ENCODE measurements at regions not wholly inside any gene's neighbourhood (a gene's known extent, or its start where the extent isn't known, plus 50 kb on each side); places are given as distances from the start of the nearest gene placed in this dataset.
"Not testable (repeated sequence)": the region's sequence is repeated elsewhere in the genome, so short reads cannot be mapped to it uniquely, and the experiment has no call there.

DNA sequence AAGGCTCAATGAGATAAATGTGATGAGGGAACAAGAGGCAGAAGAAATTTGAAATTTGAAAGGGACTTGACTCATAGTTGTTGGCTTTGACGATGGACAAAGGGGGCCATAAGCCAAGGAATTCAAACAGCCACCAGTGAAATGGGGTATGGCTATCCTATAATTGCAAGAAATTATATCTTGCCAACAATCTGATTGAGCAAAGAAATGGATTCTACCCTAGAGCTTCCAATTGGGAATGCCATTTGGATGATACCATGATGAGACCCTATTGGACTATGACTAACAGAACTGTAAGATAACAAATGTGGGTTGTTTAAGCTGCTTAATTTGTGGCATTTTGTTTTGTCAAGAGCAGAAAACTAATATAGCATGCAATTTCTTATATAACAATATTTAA lies 270.1 kb upstream of the ARSJ start:
- peak; percentile 12 for DNase-seq (ENCODE audit: low spot score)

GRCh38 chr4:114249976-114250375 lies 270.5 kb upstream of the ARSJ start:
- DNase-seq (ENCODE audit: low spot score) = peak; percentile 55

GRCh38 chr4:114250439-114250891 lies 271.0 kb upstream of the ARSJ start:
- DNase-seq (ENCODE audit: low spot score) = peak; percentile 72

GRCh38 chr4:114251020-114251419 lies 271.6 kb upstream of the ARSJ start:
- DNase-seq (ENCODE audit: low spot score) = no peak

DNA sequence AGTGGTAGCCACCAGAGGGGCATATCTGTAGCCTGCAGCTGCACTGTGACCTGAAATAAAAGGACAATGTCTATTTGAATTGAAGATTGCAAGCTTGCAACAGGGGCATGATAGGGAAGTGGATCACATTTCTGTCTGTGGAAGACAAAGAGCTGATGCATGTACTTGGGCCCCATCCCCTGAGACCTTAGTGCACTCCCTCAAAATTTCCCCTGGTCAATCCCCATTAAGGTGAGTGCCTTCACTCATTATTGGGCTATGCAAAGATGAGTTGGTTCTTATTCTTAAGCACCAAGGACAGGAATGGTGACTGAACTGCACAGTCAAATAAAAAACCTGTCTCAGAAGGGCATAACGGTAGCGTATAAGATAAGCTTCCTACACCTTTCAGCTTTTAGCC lies 273.1 kb upstream of the ARSJ start:
- no peak for DNase-seq (ENCODE audit: low spot score)

DNA sequence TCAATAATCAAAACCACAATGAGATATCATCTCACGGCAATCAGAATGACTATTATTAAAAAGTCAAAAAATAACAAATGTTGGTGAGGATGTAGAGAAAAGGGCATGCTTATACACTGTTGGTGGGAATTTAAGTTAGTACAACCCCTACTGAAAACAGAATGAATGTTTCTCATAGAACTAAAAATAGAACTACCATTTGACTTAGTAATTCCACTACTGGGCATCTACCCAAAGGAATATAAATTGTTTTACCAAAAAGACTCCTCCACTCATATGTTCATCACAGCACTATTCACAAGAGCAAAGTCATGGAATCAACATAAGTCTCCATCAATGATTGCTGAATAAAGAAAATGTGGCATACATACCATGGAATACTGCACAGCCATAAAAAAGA lies 278.1 kb upstream of the ARSJ start:
- DNase-seq (ENCODE audit: low spot score) = no peak

DNA sequence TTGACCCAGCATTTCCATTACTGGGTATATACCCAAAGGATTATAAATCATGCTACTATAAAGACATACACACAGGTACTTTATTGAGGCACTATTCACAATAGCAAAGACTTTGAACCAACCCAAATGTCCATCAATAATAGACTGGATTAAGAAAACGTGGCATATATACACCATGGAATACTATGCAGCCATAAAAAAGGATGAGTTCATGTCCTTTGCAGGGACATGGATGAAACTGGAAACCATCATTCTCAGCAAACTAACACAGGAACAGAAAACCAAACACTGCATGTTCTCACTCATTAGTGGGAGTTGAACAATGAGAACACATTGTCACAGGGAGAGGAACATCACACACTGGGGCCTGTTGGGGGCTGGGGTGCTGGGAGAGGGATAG lies 283.0 kb upstream of the ARSJ start:
- not testable (repeated sequence) for DNase-seq (ENCODE audit: low spot score)

GRCh38 chr4:114263233-114263632 lies 283.8 kb upstream of the ARSJ start:
- DNase-seq (ENCODE audit: low spot score) = peak; percentile 49

DNA sequence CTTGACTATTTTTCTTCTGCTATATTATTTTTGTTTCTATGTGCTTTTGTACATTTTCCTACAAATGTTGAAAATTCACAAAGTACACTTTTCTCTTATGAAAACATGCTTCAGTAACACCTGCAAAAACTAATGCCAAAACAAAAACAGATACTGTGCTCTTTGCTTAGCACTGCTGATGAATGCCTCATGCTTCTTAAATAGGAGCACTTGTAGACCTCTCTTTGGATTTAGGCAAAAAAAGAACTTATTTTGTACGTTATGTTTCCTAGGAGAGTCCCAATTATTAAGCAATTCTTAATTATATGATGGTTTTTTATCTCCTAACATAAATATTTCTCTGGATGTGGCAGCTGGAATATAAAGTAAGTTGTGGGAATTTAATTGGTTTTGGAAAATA lies 285.0 kb upstream of the ARSJ start:
- peak; percentile 17 for DNase-seq (ENCODE audit: low spot score)

- peak; percentile 62 for DNase-seq (ENCODE audit: low spot score)
Observed at GRCh38 chr4:114264877-114265291, 285.4 kb upstream of the ARSJ start.

- no peak for DNase-seq (ENCODE audit: low spot score)
Observed at GRCh38 chr4:114265342-114265741, 285.9 kb upstream of the ARSJ start.

GRCh38 chr4:114267976-114268375 lies 288.5 kb upstream of the ARSJ start:
- no peak for DNase-seq (ENCODE audit: low spot score)

- no peak for DNase-seq (ENCODE audit: low spot score)
Observed at GRCh38 chr4:114271031-114271430, 291.6 kb upstream of the ARSJ start.

DNA sequence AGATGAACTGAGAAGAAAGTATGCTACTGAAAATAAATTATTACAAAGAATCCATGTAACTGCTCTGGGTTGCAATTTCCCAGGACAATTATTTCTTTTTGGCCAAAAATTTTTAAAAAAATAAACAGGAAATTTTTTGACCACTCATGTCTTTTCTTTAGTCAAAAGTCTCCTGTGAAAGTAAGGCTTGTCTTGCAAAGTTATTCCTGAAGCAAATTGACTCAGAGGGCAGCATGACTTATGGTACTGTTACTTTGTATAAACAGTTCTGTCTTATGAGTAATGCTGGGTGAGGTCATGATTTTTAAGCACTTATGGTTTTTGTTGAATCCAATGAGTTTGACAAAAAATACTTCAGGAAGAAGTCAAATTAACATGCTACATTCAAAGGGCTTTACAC lies 292.8 kb upstream of the ARSJ start:
- peak; percentile 93 for DNase-seq (ENCODE audit: low spot score)

DNA sequence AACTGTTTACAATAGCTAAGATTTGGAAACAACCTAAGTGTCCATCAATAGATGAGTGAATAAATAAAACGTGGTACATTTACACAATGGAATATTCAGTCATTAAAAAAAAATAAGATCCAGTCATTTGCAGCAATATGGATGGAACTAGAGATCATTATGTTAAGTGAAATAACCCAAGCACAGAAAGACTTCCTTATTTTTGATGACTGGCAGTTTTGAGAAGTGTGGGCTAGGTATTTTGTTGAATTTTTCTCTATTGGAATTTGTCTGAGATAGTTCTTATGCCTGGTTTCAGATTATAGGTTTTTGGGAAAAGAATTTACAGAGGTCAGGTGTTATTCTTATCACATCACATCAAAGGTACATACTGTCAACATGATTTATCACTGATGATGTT lies 293.8 kb upstream of the ARSJ start:
- no peak for DNase-seq (ENCODE audit: low spot score)

GRCh38 chr4:114277690-114278089 lies 298.2 kb upstream of the ARSJ start:
- DNase-seq (ENCODE audit: low spot score) = no peak

DNA sequence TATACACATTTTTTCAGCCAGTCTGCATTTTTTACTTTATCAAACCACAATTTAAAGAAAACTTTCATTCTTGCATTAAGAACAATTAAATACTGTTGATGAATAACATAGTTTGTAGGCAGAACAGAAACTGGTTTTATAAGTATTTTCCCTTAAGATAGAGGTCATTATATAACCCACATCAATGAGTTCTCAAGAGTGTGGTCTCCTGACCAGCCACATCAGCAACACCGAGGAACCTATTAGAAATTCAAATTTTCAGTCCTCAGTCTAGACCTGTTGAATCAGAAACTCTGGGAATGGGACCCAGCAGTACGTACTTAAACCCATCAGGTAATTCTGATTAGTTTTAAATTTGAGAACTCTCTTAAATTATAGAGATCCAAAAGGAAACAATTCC lies 299.6 kb upstream of the ARSJ start:
- no peak for DNase-seq (ENCODE audit: low spot score)

DNA sequence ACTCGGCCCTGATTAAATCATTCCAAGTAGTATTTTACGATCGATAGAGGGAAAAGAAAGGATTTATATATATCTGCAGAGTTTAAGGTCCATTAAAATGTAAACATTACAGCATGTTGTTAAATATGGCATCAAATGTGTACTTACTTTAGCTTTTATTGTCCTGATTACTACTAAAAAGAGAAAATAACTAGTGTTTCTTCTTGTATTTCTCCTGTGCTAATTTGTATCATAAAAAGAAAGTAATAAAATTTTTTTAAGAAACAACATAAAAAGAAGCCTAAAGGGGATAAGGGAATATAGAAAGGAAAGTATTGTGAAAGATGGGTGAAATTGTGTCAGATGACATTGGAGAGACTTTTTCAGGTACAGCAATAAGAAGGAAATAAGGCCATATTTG lies 300.3 kb upstream of the ARSJ start:
- DNase-seq (ENCODE audit: low spot score) = no peak

DNA sequence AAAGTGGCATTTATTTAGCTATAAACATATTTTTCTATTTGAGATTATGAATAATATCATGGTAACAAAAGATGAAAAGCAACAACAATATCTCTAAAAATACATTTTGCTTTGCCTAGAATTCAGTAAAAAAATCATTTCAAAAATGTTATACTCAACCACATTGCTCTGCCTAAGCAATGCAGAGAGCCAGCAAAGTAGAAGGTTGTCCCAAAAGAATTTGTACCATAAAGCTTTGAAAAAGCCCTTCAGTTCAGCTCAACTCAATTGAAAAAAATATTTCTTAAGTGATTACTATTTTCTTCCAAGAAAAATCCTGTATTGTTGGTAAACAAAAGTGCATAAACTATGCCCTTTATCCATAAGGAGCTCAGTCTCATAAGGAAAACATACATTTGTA lies 301.2 kb upstream of the ARSJ start:
- DNase-seq (ENCODE audit: low spot score) = no peak

- peak; percentile 60 for DNase-seq (ENCODE audit: low spot score)
Observed at GRCh38 chr4:114281164-114281960, 301.9 kb upstream of the ARSJ start.

DNA sequence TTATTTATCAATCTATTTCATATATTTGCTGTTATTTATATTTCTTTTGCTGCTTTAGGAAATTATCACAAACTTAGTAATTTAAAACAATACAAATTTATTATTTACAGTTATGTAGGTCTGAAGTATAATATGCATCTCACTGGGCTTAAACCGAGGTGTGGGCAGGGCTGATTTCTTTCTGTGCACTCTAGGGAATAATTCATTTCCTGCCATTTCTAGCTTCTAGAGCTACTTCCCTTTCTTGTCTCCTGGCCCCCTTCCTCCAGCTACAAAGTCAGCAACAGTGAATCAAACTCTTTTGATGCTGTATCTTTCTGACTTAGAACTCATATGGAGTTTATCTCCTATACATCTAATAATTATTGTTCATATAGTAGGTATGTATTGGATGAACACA lies 303.5 kb upstream of the ARSJ start:
- DNase-seq (ENCODE audit: low spot score) = no peak

GRCh38 chr4:114284629-114285028 lies 305.2 kb upstream of the ARSJ start:
- DNase-seq (ENCODE audit: low spot score) = no peak

DNA sequence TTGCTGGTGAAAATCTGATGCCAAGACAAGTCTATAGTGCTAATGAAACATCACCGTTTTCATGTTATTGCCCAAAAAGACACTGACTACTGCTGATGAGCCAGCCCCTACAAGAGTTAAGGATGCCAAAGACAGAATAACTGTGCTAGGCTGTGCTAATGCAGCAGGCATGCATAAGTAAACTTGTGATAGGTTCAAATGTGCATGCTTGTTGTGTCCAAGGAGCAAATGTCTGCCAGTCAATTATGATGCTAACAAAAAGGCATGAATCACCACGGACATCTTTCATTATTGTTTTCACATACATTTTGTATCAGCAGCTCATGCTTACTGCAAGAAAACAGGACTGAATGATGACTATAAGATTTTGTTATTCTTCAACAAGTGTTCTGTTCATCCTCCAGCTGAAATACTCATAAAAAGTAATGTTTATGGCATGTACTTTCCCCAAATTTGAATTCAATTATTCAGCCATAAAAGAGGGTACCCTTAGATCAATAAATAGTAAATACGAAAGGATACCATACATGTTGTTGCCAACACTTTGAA lies 306.9 kb upstream of the ARSJ start:
- no peak for DNase-seq (ENCODE audit: low spot score)
